ENCODE measurements at regions not wholly inside any gene's neighbourhood (a gene's known extent, or its start where the extent isn't known, plus 50 kb on each side); places are given as distances from the start of the nearest gene placed in this dataset.
"Not testable (repeated sequence)": the region's sequence is repeated elsewhere in the genome, so short reads cannot be mapped to it uniquely, and the experiment has no call there.

DNA sequence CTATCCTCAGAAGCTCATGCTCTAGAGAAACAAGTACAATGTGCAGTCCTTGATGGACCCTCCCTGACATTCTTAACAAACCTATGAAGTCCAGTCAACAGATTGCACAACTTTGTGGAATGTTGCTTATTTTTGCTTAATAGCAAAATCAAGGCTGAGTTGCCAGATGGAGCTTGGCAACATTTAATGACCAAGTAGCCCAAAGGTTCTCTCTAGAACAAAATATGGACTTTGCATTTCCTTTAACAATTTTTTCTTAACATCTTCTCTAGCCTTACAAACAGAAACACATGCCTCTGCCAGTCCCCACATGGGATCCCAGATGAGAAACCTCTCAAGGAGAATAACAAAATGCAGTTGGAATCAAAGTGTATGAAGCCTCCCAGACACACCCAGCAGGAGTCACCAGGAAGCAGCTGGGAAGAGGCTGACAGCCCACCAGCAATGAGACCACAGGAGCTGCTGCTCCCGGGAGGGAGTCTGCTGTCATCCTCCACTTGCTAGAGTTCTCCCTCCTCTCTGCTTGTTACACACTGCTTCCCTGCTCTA, 422.5 kb upstream of the CDIN1 start:
- Histone ChIP-seq H3K27ac (ENCODE audit: low read depth, low read length) (no peak overlapping the region), H3K4me3 (ENCODE audit: low read length in 3 of 3) (no peak overlapping the region), H3K9ac (ENCODE audit: low read depth in 1 of 3, low read length in 3 of 3) (no peak overlapping the region)

DNA sequence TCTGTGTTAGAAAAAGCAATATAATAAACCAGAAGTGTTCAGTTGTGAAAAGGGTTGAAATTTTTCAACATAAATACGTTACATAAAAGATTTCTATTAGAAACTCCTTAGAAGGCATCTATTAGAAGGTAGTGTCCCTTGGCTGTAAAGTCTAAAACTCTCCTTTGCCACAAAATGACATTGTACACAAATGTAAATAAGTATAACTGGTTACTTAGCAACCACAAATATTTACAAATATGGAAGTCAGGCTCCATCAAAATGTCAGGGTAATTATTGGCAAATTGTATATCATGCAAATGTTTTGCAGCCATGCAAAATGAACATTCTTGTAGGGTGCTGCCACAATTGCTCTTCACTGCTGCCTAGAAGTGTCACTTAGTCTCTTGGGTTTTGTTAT, 419.1 kb upstream of the CDIN1 start:
- no peaks in the 10 kb centered on the region for H3K4me1 ChIP-seq (ENCODE audit: control insufficient read depth in 3 of 3, insufficient read depth in 3 of 3, low read length in 3 of 3)
- H3K27me3 ChIP-seq (ENCODE audit: control insufficient read depth in 3 of 3, insufficient read depth in 3 of 3, low read length in 3 of 3), result no peaks in the 10 kb centered on the region
- no peak overlapping the region for H3K27ac ChIP-seq (ENCODE audit: low read depth, low read length)
- H3K9ac ChIP-seq (ENCODE audit: low read depth in 1 of 3, low read length in 3 of 3), result no peak overlapping the region
- H3K4me3 ChIP-seq (ENCODE audit: low read length in 3 of 3), result no peak overlapping the region
- H3K9me3 ChIP-seq (ENCODE audit: control insufficient read depth in 3 of 3, low read length in 3 of 3), result no peaks in the 10 kb centered on the region
- no peaks in the 10 kb centered on the region for H3K36me3 ChIP-seq (ENCODE audit: control insufficient read depth in 3 of 3, insufficient read depth in 3 of 3, low read length in 3 of 3)

More for the DNA sequence above, 422.5 kb upstream of the CDIN1 start:
- Histone ChIP-seq H3K9me3 (ENCODE audit: control insufficient read depth in 3 of 3, low read length in 3 of 3) (no peaks in the 10 kb centered on the region), H3K27me3 (ENCODE audit: control insufficient read depth in 3 of 3, insufficient read depth in 3 of 3, low read length in 3 of 3) (no peaks in the 10 kb centered on the region), H3K36me3 (ENCODE audit: control insufficient read depth in 3 of 3, insufficient read depth in 3 of 3, low read length in 3 of 3) (no peaks in the 10 kb centered on the region), H3K4me1 (ENCODE audit: control insufficient read depth in 3 of 3, insufficient read depth in 3 of 3, low read length in 3 of 3) (no peaks in the 10 kb centered on the region)

DNA sequence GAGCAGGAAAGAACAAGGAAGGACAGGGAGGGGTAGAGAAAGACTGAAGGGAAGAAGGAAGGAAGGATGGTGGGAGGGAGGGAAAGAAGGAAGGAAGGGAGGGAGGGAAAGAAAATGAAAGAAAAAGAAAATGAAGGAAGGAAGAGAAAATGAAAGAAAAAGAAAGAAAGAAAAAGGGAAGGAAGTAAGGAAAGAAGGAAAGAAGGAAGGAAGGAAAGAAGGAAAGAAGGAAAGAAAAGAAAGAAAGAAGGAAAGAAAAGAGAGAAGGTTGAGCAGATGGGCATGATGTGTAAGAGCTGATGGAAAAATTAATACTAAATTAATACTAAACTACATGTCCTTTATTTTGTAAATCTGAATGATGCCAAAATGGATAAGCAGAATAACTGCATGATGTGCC, 418.3 kb upstream of the CDIN1 start:
- H3K4me3 ChIP-seq (ENCODE audit: low read length in 3 of 3), result no peak overlapping the region

DNA sequence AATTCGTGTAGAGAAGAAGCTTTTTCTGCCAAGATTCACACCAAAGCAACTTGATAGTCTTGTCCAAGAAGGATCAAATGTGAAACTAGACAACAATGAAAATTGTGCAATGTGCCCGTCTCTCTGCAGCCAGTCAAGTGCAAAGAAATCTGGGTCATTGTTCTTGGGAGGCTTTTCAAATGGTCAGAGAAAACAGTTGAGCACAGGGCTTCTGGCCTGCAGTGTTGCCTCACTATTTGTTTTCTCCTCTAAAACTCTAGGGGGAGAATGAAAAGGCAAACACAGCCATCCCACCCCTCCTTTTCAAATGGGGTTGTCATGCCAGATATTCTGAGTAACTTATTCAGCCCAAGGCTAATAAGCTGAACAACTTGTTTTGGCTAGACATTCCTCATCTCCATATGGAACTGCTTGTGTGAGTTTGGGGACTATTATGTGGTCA, 417.6 kb upstream of the CDIN1 start:
- Histone ChIP-seq H3K27ac (ENCODE audit: low read depth, low read length) (no peak overlapping the region), H3K9me3 (ENCODE audit: control insufficient read depth in 3 of 3, low read length in 3 of 3) (no peaks in the 10 kb centered on the region), H3K4me1 (ENCODE audit: control insufficient read depth in 3 of 3, insufficient read depth in 3 of 3, low read length in 3 of 3) (no peaks in the 10 kb centered on the region), H3K36me3 (ENCODE audit: control insufficient read depth in 3 of 3, insufficient read depth in 3 of 3, low read length in 3 of 3) (no peaks in the 10 kb centered on the region), H3K4me3 (ENCODE audit: low read length in 3 of 3) (no peak overlapping the region), H3K9ac (ENCODE audit: low read depth in 1 of 3, low read length in 3 of 3) (no peak overlapping the region), H3K27me3 (ENCODE audit: control insufficient read depth in 3 of 3, insufficient read depth in 3 of 3, low read length in 3 of 3) (no peaks in the 10 kb centered on the region)

More for the DNA sequence above, 418.3 kb upstream of the CDIN1 start:
- no peak overlapping the region for H3K9ac ChIP-seq (ENCODE audit: low read depth in 1 of 3, low read length in 3 of 3)
- H3K36me3 ChIP-seq (ENCODE audit: control insufficient read depth in 3 of 3, insufficient read depth in 3 of 3, low read length in 3 of 3), result no peaks in the 10 kb centered on the region
- no peaks in the 10 kb centered on the region for H3K4me1 ChIP-seq (ENCODE audit: control insufficient read depth in 3 of 3, insufficient read depth in 3 of 3, low read length in 3 of 3)
- H3K27me3 ChIP-seq (ENCODE audit: control insufficient read depth in 3 of 3, insufficient read depth in 3 of 3, low read length in 3 of 3), result no peaks in the 10 kb centered on the region
- no peak overlapping the region for H3K27ac ChIP-seq (ENCODE audit: low read depth, low read length)
- H3K9me3 ChIP-seq (ENCODE audit: control insufficient read depth in 3 of 3, low read length in 3 of 3), result no peaks in the 10 kb centered on the region

DNA sequence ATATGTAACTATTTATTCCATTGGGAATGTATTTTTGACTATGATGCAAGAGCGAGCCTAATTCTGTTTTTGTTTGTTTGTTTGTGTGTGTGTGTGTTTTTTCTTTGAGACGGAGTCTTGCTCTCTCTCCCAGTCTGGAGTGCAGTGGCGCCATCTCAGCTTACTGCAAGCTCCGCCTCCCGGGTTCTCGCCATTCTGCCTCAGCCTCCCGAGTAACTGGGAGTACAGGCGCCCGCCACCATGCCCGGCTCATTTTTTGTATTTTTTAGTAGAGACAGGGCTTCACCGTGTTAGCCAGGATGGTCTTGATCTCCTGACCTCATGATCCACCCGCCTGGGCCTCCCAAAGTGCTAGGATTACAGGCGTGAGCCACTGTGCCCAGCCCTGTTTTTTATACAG, 415.4 kb upstream of the CDIN1 start:
- H3K9me3 ChIP-seq (ENCODE audit: control insufficient read depth in 3 of 3, low read length in 3 of 3); H3K4me3 ChIP-seq (ENCODE audit: low read length in 3 of 3); H3K27ac ChIP-seq (ENCODE audit: low read depth, low read length); H3K9ac ChIP-seq (ENCODE audit: low read depth in 1 of 3, low read length in 3 of 3); H3K36me3 ChIP-seq (ENCODE audit: control insufficient read depth in 3 of 3, insufficient read depth in 3 of 3, low read length in 3 of 3); H3K27me3 ChIP-seq (ENCODE audit: control insufficient read depth in 3 of 3, insufficient read depth in 3 of 3, low read length in 3 of 3); H3K4me1 ChIP-seq (ENCODE audit: control insufficient read depth in 3 of 3, insufficient read depth in 3 of 3, low read length in 3 of 3): not testable (repeated sequence)

DNA sequence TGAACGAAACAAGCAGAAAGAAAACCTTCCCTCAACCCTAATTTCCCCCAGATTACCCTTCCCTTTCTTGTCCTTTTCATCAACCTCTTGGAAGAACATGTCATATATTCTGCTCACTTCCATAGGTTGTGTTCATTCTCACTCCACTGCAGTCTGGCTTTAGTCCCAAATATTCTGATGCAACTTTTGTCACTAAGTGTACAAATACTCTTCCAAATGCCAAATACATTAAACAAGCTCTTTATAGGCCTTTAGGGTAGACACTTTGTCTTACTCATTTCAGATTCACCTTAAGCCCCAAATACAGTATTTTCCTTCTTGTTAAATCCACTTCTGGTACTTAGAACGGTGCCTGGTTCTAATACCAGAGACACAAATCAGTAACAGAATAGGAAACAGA, 406.5 kb upstream of the CDIN1 start:
- Histone ChIP-seq H3K4me1 (ENCODE audit: control insufficient read depth in 3 of 3, insufficient read depth in 3 of 3, low read length in 3 of 3) (peaks cover 0 to 2% (median 0%) of the 10 kb centered on the region in 3 donors), H3K9ac (ENCODE audit: low read depth in 1 of 3, low read length in 3 of 3) (no peak overlapping the region), H3K27me3 (ENCODE audit: control insufficient read depth in 3 of 3, insufficient read depth in 3 of 3, low read length in 3 of 3) (no peaks in the 10 kb centered on the region), H3K36me3 (ENCODE audit: control insufficient read depth in 3 of 3, insufficient read depth in 3 of 3, low read length in 3 of 3) (no peaks in the 10 kb centered on the region), H3K27ac (ENCODE audit: low read depth, low read length) (no peak overlapping the region), H3K4me3 (ENCODE audit: low read length in 3 of 3) (no peak overlapping the region), H3K9me3 (ENCODE audit: control insufficient read depth in 3 of 3, low read length in 3 of 3) (no peaks in the 10 kb centered on the region)

DNA sequence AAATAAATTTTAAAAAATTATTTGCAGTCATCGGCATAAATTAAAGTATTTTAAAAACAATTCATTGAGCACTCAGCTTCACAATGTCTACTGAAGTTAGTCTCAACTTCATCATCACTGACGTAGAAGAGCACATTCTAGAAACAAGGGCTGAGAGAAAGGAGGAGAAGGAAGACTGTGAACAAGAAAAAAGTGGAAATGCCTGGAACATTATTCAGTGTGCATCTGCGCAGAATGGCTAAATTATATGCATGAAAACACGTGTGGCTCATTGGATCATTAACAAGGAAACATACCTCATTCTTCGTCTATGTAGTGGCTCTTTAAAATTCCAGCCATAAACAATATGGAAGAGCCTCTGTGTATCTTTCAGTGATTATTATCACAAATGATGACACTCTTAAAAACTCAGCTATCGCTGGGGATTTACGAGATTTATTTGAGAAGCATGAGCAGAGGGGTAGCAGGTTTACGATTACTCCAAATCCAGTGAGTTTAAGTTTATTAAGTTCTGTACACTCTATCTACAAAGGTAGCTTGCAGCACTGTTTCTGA, 404.2 kb upstream of the CDIN1 start:
- Histone ChIP-seq H3K4me1 (ENCODE audit: control insufficient read depth in 3 of 3, insufficient read depth in 3 of 3, low read length in 3 of 3) (peaks cover 0 to 2% (median 0%) of the 10 kb centered on the region in 3 donors), H3K9me3 (ENCODE audit: control insufficient read depth in 3 of 3, low read length in 3 of 3) (no peaks in the 10 kb centered on the region), H3K27me3 (ENCODE audit: control insufficient read depth in 3 of 3, insufficient read depth in 3 of 3, low read length in 3 of 3) (no peaks in the 10 kb centered on the region), H3K36me3 (ENCODE audit: control insufficient read depth in 3 of 3, insufficient read depth in 3 of 3, low read length in 3 of 3) (no peaks in the 10 kb centered on the region), H3K27ac (ENCODE audit: low read depth, low read length) (no peak overlapping the region), H3K9ac (ENCODE audit: low read depth in 1 of 3, low read length in 3 of 3) (no peak overlapping the region), H3K4me3 (ENCODE audit: low read length in 3 of 3) (no peak overlapping the region)

DNA sequence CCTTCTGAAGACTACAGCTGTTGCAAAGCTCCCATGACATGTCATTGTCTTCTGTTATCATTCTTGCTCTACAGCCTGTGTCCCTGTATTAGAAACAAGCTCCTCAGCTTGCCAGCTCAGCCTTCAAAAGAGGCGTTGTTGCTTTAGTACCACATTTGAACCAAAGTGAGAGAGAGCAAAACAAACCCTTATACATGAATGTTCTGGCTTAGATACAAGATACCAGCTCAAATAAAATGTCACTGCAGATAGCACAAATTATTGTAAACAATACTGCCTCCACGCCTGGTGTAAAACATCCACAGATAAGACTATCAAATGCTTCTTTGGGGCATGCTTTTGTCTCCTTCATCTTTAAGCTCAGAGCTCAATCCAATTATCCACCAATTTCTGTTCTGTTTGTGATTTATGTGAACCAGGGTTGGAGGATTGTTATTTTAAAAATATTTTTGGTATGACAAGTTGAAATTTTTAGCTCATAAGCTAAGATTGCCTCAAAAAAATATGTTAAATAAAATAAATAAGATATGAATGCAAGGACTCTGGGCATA, 403.6 kb upstream of the CDIN1 start:
- H3K4me1 ChIP-seq (ENCODE audit: control insufficient read depth in 3 of 3, insufficient read depth in 3 of 3, low read length in 3 of 3), result peaks cover 0 to 2% (median 0%) of the 10 kb centered on the region in 3 donors
- H3K9ac ChIP-seq (ENCODE audit: low read depth in 1 of 3, low read length in 3 of 3), result no peak overlapping the region
- H3K36me3 ChIP-seq (ENCODE audit: control insufficient read depth in 3 of 3, insufficient read depth in 3 of 3, low read length in 3 of 3), result no peaks in the 10 kb centered on the region
- H3K9me3 ChIP-seq (ENCODE audit: control insufficient read depth in 3 of 3, low read length in 3 of 3), result no peaks in the 10 kb centered on the region
- H3K27ac ChIP-seq (ENCODE audit: low read depth, low read length), result no peak overlapping the region
- H3K4me3 ChIP-seq (ENCODE audit: low read length in 3 of 3), result no peak overlapping the region
- no peaks in the 10 kb centered on the region for H3K27me3 ChIP-seq (ENCODE audit: control insufficient read depth in 3 of 3, insufficient read depth in 3 of 3, low read length in 3 of 3)

DNA sequence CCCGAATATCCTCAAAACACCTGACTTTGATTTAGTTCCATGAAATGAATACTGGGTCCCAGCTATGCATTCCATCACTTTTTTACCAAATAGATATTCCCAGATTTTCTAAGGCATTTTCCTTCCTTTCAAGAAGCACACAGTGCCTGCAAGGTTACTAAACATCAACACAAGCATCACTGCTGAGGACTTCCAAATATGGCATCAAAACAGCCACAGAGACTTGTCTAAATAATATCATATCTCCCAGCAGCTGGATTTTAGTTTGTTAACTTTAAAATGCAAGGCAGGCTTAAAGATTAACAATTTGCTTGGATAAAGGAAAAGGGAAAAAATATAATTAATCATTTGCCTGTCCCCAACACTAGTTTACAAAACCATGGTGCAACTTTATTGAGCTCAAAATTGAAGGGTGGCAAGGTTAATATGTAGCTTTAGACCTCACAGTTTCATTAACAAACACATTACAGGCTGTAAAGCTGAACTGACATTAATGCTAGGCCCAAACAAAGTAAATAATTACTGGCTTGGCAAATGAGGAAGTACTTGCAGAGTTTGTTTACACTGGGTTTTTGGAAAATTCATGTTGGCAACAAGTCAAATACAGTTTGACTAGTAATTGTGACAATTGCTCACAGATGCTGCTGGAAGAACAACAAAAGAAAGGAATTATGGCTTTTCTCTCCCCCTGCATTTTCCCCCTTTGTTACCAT, 401.7 kb upstream of the CDIN1 start:
- H3K9ac ChIP-seq (ENCODE audit: low read depth in 1 of 3, low read length in 3 of 3), result no peak overlapping the region

DNA sequence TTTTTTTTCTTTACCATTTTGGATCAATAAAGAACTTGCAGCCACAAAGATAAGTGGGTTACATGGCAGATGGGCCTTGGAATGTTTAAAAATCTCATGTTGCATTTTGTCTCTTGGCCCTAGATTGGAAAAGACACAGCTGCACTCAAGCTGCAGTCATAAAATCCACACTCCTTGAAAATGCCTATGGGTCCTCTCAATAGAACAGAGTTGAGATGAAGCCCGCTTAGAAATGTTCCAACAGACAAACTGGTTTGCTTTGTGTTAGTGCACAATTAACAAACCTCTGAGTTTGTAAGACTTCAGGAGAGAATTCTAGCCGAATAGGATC, 401.2 kb upstream of the CDIN1 start:
- Histone ChIP-seq H3K4me1 (ENCODE audit: control insufficient read depth in 3 of 3, insufficient read depth in 3 of 3, low read length in 3 of 3) (peaks cover 0 to 2% (median 0%) of the 10 kb centered on the region in 3 donors), H3K27ac (ENCODE audit: low read depth, low read length) (no peak overlapping the region), H3K36me3 (ENCODE audit: control insufficient read depth in 3 of 3, insufficient read depth in 3 of 3, low read length in 3 of 3) (no peaks in the 10 kb centered on the region), H3K9ac (ENCODE audit: low read depth in 1 of 3, low read length in 3 of 3) (no peak overlapping the region), H3K27me3 (ENCODE audit: control insufficient read depth in 3 of 3, insufficient read depth in 3 of 3, low read length in 3 of 3) (no peaks in the 10 kb centered on the region), H3K4me3 (ENCODE audit: low read length in 3 of 3) (no peak overlapping the region), H3K9me3 (ENCODE audit: control insufficient read depth in 3 of 3, low read length in 3 of 3) (no peaks in the 10 kb centered on the region)

More for the DNA sequence above, 401.7 kb upstream of the CDIN1 start:
- Histone ChIP-seq H3K4me3 (ENCODE audit: low read length in 3 of 3) (no peak overlapping the region), H3K36me3 (ENCODE audit: control insufficient read depth in 3 of 3, insufficient read depth in 3 of 3, low read length in 3 of 3) (no peaks in the 10 kb centered on the region), H3K9me3 (ENCODE audit: control insufficient read depth in 3 of 3, low read length in 3 of 3) (no peaks in the 10 kb centered on the region), H3K4me1 (ENCODE audit: control insufficient read depth in 3 of 3, insufficient read depth in 3 of 3, low read length in 3 of 3) (peaks cover 0 to 2% (median 0%) of the 10 kb centered on the region in 3 donors), H3K27ac (ENCODE audit: low read depth, low read length) (no peak overlapping the region), H3K27me3 (ENCODE audit: control insufficient read depth in 3 of 3, insufficient read depth in 3 of 3, low read length in 3 of 3) (no peaks in the 10 kb centered on the region)

Measured in skeletal muscle tissue (tissue), 3 donors.